Testis (tissue), 2 donors: ENCODE measurements at regions not wholly inside any gene's neighbourhood (a gene's known extent, or its start where the extent isn't known, plus 50 kb on each side); places are given as distances from the start of the nearest gene placed in this dataset.

Source experiments
- DNase-seq: peaks from one replicate; pipeline ENCODE4 v3.0.0-alpha.2; 2019
- H3K27ac ChIP-seq, 2 donors: fragments of 200-600 bp; sonication (generic); one replicate each; pipeline ENCODE4 v1.5.1; 2019
- H3K27me3 ChIP-seq: fragments of 200-600 bp; sonication (generic); one replicate; pipeline ENCODE4 v1.5.1; 2019
- H3K36me3 ChIP-seq: fragments of 200-600 bp; sonication (generic); one replicate; pipeline ENCODE4 v1.5.1; 2017; ENCODE audit warnings: low read depth; ENCODE audit errors: missing control alignments
- H3K4me1 ChIP-seq: fragments of 200-600 bp; sonication (generic); one replicate; pipeline ENCODE4 v1.5.1; 2019
- H3K4me3 ChIP-seq, 2 donors: fragments of 200-600 bp; sonication (generic); one replicate each; pipeline ENCODE4 v1.5.1; 2017 to 2019
- H3K9me3 ChIP-seq: fragments of 200-600 bp; sonication (generic); one replicate; pipeline ENCODE4 v1.5.1; 2017
- POLR2A ChIP-seq: fragments of 450-650 bp; IDR thresholded peaks from one replicate; pipeline ENCODE4 v1.6.1; 2017; ENCODE audit warnings: antibody characterized with exemption, mild to moderate bottlenecking, moderate library complexity
- WGBS, 2 donors: methylation state at CpG; one replicate each; pipeline ENCODE4 v1.1.5; 2018; 5-methylcytosine and 5-hydroxymethylcytosine counted together
- intact Hi-C: fragments of 100-400 bp; cut with DNase I; formaldehyde crosslinking; loops from one replicate; pipeline ENCODE4 v1.15.1; 2023; ENCODE audit warnings: low total_unique reads
- TF ChIP-seq, protein P1 (sequence below), 3 experiments: fragments of 450-650 bp in 2 of 3; fragments of 200-600 bp in 1 of 3; sonication (generic) in 1 of 3; IDR thresholded peaks; one replicate each; pipeline ENCODE4 v1.5.1; 2016 to 2019; ENCODE audit warnings: antibody characterized with exemption in 3 of 3, mild to moderate bottlenecking in 2 of 3, moderate library complexity in 1 of 3

DNA sequence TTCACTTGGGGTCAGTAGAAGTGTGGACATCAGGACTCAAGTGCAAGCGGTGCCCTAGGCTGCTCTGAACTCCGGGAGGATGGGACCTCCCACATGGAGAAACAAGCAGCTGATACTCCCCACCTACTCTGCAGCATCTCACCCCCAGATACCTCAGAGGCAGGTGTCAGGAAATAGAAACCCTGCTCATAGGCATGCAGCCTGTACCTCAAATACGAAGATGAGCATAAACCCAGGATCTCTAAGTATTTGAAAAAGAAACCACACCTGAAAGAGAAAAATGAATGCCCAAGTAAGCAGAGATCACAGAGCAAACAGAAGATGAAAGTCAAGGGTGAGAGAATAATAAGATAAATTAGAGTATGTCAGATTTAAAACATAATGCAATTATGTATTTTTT lies 75.6 kb upstream of the WSCD2 start:
- Histone ChIP-seq H3K9me3 (no peaks in the 10 kb centered on the region), H3K36me3 (no peaks in the 10 kb centered on the region), H3K27ac (no peak overlapping the region), H3K4me1 (no peaks in the 10 kb centered on the region), H3K27me3 (no peaks in the 10 kb centered on the region), H3K4me3 (no peak overlapping the region)
- DNase-seq = no peak
- no peak for TF ChIP-seq POLR2A
- TF ChIP-seq, protein P1, sequence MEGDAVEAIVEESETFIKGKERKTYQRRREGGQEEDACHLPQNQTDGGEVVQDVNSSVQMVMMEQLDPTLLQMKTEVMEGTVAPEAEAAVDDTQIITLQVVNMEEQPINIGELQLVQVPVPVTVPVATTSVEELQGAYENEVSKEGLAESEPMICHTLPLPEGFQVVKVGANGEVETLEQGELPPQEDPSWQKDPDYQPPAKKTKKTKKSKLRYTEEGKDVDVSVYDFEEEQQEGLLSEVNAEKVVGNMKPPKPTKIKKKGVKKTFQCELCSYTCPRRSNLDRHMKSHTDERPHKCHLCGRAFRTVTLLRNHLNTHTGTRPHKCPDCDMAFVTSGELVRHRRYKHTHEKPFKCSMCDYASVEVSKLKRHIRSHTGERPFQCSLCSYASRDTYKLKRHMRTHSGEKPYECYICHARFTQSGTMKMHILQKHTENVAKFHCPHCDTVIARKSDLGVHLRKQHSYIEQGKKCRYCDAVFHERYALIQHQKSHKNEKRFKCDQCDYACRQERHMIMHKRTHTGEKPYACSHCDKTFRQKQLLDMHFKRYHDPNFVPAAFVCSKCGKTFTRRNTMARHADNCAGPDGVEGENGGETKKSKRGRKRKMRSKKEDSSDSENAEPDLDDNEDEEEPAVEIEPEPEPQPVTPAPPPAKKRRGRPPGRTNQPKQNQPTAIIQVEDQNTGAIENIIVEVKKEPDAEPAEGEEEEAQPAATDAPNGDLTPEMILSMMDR (IDR thresholded peaks at IDR 0.05) = no peak
- intact Hi-C loops = no loop called here
- WGBS, 2 donors = 77 to 83% methylated on average over 2 to 3 of the region's 3 CpGs

DNA sequence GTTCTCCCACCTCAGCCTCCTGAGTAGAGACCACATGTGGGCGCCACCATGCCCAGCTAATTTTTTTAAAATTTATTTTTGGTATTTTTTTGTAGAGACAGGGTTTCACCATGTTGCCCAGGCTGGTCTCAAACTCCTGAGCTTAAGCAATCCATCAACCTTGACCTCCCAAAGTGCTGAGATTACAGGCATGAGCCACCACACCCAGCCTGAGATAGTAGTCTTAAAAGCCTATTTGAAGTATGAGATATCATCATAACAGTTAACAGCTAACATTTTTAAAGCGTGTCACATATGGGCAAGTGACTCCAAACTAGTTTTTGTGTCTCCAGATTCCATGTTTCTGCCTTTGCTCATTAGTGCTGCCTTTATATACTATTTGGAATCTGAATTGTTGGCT lies 74.6 kb upstream of the WSCD2 start:
- no peaks in the 10 kb centered on the region for H3K9me3 ChIP-seq
- no peaks in the 10 kb centered on the region for H3K36me3 ChIP-seq
- no peak overlapping the region for H3K4me3 ChIP-seq
- no peaks in the 10 kb centered on the region for H3K27me3 ChIP-seq
- WGBS, 2 donors = 83 to 89% methylated on average over 2 of the region's 2 CpGs
- no peaks in the 10 kb centered on the region for H3K4me1 ChIP-seq
- intact Hi-C loops = no loop called here
- H3K27ac ChIP-seq = no peak overlapping the region
- DNase-seq = no peak
- TF ChIP-seq POLR2A = no peak
- TF ChIP-seq, protein P1 (IDR thresholded peaks at IDR 0.05) = no peak

DNA sequence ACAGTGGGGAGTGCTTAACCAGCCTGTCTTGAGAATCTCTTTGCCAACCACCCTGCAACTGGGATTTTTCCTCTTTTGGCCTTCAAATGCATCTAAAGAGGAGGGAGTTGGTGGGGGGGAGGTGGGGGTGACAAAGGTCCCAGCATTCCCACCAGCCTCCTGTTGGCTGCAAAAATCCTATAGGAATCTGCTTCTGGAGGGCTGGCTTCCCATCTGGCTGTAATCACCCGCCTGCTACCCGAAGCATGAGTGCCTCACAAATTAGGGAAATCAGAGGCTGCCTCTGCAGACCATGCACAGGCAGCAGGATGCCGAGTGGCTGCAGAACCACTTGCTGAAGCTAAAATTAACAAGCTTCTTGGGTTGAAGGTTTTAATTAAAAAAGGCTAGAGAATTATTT lies 73.9 kb upstream of the WSCD2 start:
- no peak for DNase-seq

GRCh38 chr12:108060067-108060466 lies 69.0 kb upstream of the WSCD2 start:
- TF ChIP-seq, protein P1 (IDR thresholded peaks at IDR 0.05) = no peak
- no peak for TF ChIP-seq POLR2A
- H3K9me3 ChIP-seq = no peaks in the 10 kb centered on the region
- DNase-seq = no peak
- H3K4me1 ChIP-seq = no peaks in the 10 kb centered on the region
- intact Hi-C loops = no loop called here
- WGBS, 2 donors = 63 to 68% methylated on average over 3 of the region's 3 CpGs
- no peak overlapping the region for H3K4me3 ChIP-seq
- H3K27ac ChIP-seq = no peak overlapping the region
- H3K27me3 ChIP-seq = no peaks in the 10 kb centered on the region
- H3K36me3 ChIP-seq = no peaks in the 10 kb centered on the region

More for the DNA sequence above, 73.9 kb upstream of the WSCD2 start:
- Histone ChIP-seq H3K4me1 (no peaks in the 10 kb centered on the region), H3K36me3 (no peaks in the 10 kb centered on the region), H3K4me3 (no peak overlapping the region), H3K27me3 (no peaks in the 10 kb centered on the region), H3K27ac (no peak overlapping the region), H3K9me3 (no peaks in the 10 kb centered on the region)
- WGBS, 2 donors = 47 to 51% methylated on average over 3 of the region's 3 CpGs
- intact Hi-C loops = no loop called here
- no peak for TF ChIP-seq POLR2A
- TF ChIP-seq, protein P1 (IDR thresholded peaks at IDR 0.05) = no peak

GRCh38 chr12:108060903-108061302 lies 68.2 kb upstream of the WSCD2 start:
- Histone ChIP-seq H3K27me3 (no peaks in the 10 kb centered on the region), H3K27ac (no peak overlapping the region), H3K4me1 (no peaks in the 10 kb centered on the region), H3K9me3 (no peaks in the 10 kb centered on the region), H3K36me3 (no peaks in the 10 kb centered on the region), H3K4me3 (no peak overlapping the region)
- TF ChIP-seq POLR2A = no peak
- TF ChIP-seq, protein P1 (IDR thresholded peaks at IDR 0.05) = no peak
- 74 to 93% methylated on average over 1 of the region's 1 CpG for WGBS, 2 donors
- no peak for DNase-seq
- intact Hi-C loops = no loop called here
